Mucosa of descending colon (tissue), 3 donors: ENCODE measurements at regions not wholly inside any gene's neighbourhood (a gene's known extent, or its start where the extent isn't known, plus 50 kb on each side); places are given as distances from the start of the nearest gene placed in this dataset.

Experiments used
- ATAC-seq: fragments of 200-7000 bp; cut with Tn5 transposase; one replicate; pipeline ENCODE4 v1.9.1; 2020; ENCODE audit warnings: mild to moderate bottlenecking, moderate library complexity
- DNase-seq, 3 donors: peaks; one replicate each; pipeline ENCODE4 v3.0.0-alpha.2; 2020
- H3K36me3 ChIP-seq: fragments of 200-600 bp; one replicate; pipeline ENCODE4 v1.8.0; 2021; ENCODE audit warnings: low read depth, mild to moderate bottlenecking
- H3K4me1 ChIP-seq: fragments of 200-600 bp; one replicate; pipeline ENCODE4 v1.8.0; 2021; ENCODE audit warnings: low read depth, mild to moderate bottlenecking
- H3K4me3 ChIP-seq: fragments of 200-600 bp; one replicate; pipeline ENCODE4 v1.8.0; 2021; ENCODE audit warnings: mild to moderate bottlenecking
- H3K9me3 ChIP-seq: fragments of 200-600 bp; one replicate; pipeline ENCODE4 v1.8.0; 2021; ENCODE audit warnings: mild to moderate bottlenecking
- CTCF ChIP-seq: fragments of 200-600 bp; IDR thresholded peaks from one replicate; pipeline ENCODE4 v1.8.0; 2022; ENCODE audit warnings: antibody characterized with exemption, mild to moderate bottlenecking
- intact Hi-C, 2 donors: fragments of 100-400 bp; cut with DNase I in 1 of 2; cut with micrococcal nuclease in 1 of 2; formaldehyde crosslinking; loops; one replicate each; pipeline versions ENCODE4 v1.11.0 to v1.11.1; 2022; cut with DNase I, micrococcal nuclease
- donor health status: DM: no; HTN: no; CAD: no; lungs with moderate emphysema.
- donor health status: DM: no; HTN: no; CAD: no.
- donor health status: DM: no; HTN: yes; CAD: no.

GRCh38 chr16:51710905-51711563 is 560.0 kb upstream of the SALL1 start:
- DNase-seq (no peak), ATAC-seq (no peak)
- no peaks in the 10 kb centered on the region for H3K4me1 ChIP-seq
- TF ChIP-seq CTCF, result no peak
- no peaks in the 10 kb centered on the region for H3K9me3 ChIP-seq
- intact Hi-C loops, result no loop called here
- no peaks in the 10 kb centered on the region for H3K36me3 ChIP-seq
- H3K4me3 ChIP-seq, result no peak overlapping the region

- Histone ChIP-seq H3K4me3 (no peak overlapping the region), H3K4me1 (no peaks in the 10 kb centered on the region), H3K9me3 (peaks cover 3% of the 10 kb centered on the region), H3K36me3 (no peaks in the 10 kb centered on the region)
- intact Hi-C loops, result no loop called here
- DNase-seq (no peak), ATAC-seq (no peak)
- no peak for TF ChIP-seq CTCF
Observed at GRCh38 chr16:51710186-51710585, 559.1 kb upstream of the SALL1 start.

GRCh38 chr16:51708861-51709260 is 557.8 kb upstream of the SALL1 start:
- no peak for ATAC-seq
- H3K4me3 ChIP-seq, result no peak overlapping the region
- no peaks in the 10 kb centered on the region for H3K36me3 ChIP-seq
- H3K9me3 ChIP-seq, result peaks cover 9% of the 10 kb centered on the region
- no peak for TF ChIP-seq CTCF
- H3K4me1 ChIP-seq, result no peaks in the 10 kb centered on the region
- DNase-seq, result no peak
- intact Hi-C loops, result no loop called here

- no peak for DNase-seq
- Histone ChIP-seq H3K4me3 (no peak overlapping the region), H3K36me3 (no peaks in the 10 kb centered on the region), H3K9me3 (peaks cover 9% of the 10 kb centered on the region), H3K4me1 (no peaks in the 10 kb centered on the region)
- intact Hi-C loops, result no loop called here
- no peak for TF ChIP-seq CTCF
- ATAC-seq, result no peak
Observed at GRCh38 chr16:51707666-51708065, 556.6 kb upstream of the SALL1 start.

GRCh38 chr16:51705142-51705541 is 554.1 kb upstream of the SALL1 start:
- intact Hi-C loops, result no loop called here
- no peak for TF ChIP-seq CTCF
- Histone ChIP-seq H3K4me1 (no peaks in the 10 kb centered on the region), H3K4me3 (no peak overlapping the region), H3K9me3 (peaks cover 9% of the 10 kb centered on the region), H3K36me3 (no peaks in the 10 kb centered on the region)
- DNase-seq (no peak), ATAC-seq (no peak)

- peaks cover 9% of the 10 kb centered on the region for H3K9me3 ChIP-seq
- H3K4me1 ChIP-seq, result no peaks in the 10 kb centered on the region
- H3K36me3 ChIP-seq, result no peaks in the 10 kb centered on the region
- ATAC-seq (no peak), DNase-seq (no peak)
- no peak for TF ChIP-seq CTCF
- H3K4me3 ChIP-seq, result no peak overlapping the region
- intact Hi-C loops, result no loop called here
Observed at GRCh38 chr16:51701025-51701424, 550.0 kb upstream of the SALL1 start.
